GM19035 (cell line): ENCODE measurements at regions not wholly inside any gene's neighbourhood (a gene's known extent, or its start where the extent isn't known, plus 50 kb on each side); places are given as distances from the start of the nearest gene placed in this dataset.
"Not testable (repeated sequence)": the region's sequence is repeated elsewhere in the genome, so short reads cannot be mapped to it uniquely, and the experiment has no call there.

ENCODE experiments used
- ATAC-seq: cut with Tn5 transposase; IDR thresholded peaks from one replicate; pipeline ENCODE4 v1.9.1; 2021; ENCODE audit not compliant: unreplicated experiment

DNA sequence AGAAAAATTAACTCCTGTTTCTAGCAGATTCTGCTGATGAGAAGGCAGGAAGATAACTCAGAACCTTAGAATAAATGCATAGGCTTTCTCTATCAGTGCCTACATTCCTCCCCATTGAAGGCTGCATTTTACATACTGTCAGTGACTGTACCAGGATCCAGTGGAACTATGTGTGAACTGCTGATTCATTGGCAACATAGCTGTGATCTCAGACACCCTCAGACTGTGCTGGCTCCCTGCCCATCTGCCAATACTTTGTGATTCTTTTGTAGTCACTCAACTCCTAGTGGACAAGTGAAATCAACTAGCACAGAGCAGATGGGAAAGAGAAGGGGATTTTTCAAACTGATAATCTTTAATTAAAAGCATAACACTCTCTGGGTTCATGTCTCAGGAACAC is 375.8 kb downstream of the MDFIC start:
- ATAC-seq = no peak

DNA sequence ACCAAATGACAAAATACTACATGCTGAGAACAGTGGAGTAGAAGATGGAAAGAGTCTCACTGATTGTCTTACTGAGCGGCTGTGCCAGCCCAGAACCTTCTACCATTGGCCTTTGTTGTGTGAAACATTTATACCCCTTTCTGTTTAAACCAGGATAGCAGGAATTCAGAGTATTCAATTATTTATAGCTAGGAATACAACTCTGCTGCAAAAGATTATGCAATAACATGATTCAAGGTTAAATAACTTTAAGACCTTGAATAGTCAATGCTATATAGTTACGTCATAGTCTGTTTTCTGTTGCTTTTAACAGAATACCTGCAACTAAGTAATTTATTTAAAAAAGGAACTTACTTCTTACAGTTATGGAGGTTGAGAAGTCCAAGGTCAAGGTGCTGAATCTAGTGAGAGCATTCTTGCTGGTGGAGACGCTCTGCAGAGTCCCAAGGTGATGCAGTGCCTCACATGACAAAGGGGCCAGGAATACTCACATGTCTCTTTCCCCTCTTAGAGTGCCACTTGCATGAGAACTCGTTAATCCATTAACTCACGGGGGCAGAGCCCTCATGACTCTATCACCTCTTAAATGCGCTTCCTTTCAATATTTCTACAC is 371.8 kb downstream of the MDFIC start:
- ATAC-seq = no peak

DNA sequence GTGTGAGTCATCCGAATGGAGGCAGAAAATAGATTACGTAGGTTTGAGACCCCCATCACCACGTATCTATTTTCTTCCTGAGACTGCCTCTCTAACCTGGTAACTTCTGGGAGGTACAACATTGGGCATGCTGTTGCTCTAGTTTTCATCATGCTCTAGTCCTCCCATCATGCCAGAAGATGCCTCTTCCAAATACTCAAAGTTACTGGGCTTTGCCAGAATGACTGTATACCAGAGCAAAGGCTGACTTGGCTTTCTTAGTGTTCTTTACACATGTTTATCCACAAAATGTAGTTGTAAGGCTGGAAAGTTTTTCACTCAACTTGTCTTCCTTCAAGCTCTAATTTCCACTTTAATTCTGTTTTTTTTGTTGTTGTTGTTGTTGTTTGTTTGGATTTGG is 370.5 kb downstream of the MDFIC start:
- ATAC-seq = no peak

DNA sequence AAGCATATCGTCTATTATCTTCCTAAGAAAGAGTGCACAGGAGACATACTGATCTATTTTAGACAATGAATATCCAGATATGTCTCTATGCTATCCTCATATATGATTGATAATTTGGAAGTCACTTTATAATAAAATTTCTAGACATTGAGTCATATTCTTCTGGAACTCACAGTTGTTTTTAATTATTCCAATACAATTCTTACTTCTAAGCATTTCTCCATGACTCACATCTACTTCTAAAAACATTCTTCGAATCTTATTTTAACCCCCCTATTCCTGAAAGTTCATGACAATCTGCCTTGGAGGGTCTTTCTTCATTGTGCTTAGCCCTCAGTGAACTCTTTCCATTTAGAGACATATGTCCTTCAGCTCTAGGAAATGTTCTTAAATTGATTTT is 368.1 kb downstream of the MDFIC start:
- no peak for ATAC-seq

DNA sequence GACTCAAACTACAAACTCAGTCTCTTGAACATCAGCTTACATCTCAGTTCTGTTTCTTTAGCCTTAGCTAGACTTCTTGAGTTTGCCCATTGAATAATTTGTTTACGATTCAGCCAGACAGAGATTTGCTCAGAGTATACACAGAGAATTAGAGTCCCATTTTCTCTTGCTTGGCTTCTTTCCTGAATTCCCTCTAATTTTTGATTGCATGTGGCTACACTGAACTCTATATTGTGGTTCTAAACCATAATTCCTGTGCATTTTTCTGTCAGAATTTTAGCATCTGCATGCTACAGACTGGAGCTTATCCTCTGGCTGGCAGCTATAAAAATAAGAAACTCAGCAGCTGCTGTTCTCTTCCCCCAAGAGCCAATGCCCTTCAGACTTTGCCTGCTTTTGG is 354.9 kb downstream of the MDFIC start:
- no peak for ATAC-seq

DNA sequence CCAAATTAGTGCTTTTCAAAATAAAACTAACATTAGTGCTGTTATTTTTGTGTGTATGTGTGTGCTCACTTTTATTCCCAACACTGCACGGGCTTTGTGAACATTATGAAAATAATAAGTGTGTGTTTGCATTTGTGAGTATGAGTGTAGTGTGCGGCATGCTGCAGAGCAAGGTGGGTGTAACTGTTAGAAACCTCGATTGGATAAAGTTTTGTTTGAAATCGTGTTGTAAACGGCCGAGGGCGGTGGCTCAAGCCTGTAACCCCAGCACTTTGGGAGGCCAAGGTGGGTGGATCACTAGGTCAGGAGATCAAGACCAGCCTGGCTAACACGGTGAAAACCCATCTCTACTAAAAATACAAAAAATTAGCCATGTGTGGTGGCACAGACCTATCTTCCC is 352.0 kb downstream of the MDFIC start:
- not testable (repeated sequence) for ATAC-seq

DNA sequence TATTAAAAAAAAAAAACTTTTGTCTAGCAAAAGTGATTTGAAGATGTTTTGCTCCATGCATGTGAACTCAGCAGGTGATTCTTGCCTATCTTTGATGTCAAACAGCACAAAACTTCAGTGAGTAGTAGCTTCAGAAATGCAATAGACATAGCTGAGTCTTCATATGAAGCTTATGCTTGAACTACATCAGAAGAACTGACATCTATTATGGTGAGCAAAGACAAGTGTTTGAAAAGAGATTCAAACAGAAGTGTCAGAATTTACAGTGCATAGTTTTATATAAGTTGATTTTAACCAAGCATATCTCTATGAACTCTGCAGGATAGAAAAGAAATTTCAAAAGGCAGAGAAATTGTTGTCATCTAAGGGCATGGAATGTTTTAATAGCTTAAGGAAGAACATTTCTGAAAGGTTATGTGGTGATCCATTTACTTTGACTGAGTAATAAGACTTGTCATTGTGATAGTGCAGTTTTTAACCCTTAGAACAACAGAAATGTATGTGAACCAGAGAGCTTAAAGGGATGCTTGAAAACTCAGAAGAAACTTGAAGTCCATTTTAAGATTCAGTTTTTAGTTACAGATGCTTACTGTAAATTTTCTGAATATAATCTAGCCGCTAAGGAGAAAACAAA is 351.4 kb downstream of the MDFIC start:
- ATAC-seq = no peak

DNA sequence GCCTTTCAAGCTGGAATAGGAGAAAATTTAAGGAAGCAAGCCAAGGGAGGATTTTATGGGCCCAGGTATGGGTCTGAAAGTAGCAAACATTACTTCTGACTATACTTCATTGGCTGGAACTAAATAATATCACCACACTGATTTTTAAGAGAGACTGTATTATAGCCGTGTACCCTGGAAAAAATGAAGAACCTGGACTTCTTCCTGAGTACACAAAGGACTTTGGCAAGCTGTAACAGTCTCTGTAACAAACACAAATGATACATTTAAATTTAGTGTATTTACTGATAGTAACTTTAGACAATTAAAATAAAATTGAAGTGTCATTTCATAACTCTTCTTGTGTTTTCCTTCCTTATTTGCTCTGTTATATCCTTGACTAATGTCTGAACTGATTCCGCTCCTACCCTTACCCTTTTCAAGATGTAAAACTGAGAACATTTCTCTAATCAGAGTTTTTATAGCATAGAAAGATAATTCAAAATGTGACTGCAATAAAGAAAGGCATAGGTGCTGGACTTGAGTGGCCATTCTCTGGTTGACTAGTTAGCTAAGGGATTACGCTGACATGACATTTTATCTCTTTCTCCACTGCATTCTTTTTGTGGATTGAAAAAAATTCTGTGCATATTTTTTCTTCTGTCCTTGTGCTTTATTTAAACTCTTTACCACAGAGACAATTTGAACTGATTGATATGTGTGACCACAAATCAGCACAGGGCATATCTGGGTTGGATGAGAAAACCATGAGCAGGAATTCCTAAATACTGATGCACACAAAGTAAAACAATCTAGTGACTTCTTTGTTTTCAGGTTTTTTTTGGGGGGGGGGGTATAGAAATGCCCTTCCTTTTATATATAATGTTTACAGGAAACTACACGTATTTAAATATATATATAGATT is 349.7 kb downstream of the MDFIC start:
- ATAC-seq = no peak

DNA sequence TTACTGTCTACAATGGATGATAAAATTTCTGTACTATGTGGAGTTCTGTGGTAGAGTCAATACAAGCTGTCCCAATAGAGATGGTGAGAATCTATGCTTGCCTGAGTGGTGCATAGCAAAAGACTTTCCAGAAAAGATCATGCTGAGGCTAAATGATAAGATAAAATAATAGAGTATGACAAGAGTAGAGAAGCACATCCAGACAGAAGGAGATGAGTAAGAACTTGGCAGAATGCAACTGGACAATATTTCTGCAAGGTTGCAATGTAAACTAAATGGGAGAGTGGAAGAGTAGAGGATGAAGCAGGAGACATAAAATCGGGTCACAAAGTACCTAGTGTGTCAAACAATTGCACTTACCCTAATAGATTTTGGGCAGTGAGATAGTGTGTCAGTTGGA is 347.6 kb downstream of the MDFIC start:
- ATAC-seq = no peak

DNA sequence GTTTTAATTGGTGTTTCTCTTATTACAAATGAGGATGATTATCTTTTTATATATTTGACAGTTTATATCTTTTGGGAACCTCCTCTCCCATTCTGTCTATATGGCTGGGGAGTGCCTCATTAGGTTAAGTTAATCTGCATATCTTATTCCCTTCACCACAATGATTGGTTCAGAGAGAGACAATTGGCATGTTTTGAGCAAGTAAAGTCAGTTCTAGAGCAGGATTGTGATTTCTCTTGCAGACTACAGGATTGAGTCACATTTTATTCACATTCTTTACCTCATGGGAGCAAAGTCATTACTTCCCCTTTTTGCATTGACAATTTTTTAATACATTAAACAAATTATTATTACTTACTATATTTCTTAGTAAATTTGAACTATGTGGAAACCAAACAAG is 345.6 kb downstream of the MDFIC start:
- ATAC-seq = no peak

DNA sequence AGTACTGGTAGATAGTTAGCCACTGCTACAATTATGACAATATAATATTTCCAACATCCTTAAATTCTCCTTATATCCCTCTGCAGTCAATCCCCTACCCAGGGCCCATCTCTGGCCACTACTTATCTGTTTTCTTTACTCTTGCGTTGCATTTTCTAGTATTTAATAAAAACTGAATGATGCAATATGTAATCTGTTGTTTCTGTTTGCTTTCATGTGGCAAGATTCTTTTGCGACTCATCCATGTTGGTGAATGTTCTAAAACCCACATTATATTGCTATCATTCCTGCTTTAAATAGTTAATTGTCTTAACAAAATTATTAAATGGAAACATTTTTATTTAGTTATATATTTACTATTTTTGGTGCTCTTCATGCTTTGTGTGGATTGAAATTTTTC is 338.5 kb downstream of the MDFIC start:
- ATAC-seq = no peak

DNA sequence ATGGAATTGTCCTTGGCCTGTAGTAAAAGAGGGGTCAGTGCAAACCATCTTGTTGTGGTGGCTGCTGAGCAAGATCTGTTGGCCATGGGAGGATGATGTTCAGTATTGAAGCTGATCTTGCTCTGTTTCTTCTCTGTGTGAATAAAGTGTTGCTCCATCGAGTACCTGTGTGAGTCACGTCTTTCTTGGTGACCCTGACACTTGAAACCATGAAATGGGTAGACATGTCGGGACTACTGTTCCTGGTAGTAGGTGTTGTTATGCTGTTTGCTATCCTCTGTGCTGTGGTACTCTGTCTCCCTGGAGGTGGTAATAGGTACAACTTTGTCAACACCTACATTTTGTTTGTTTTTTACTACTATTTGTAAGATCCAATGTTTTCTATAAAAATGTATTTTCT is 330.6 kb downstream of the MDFIC start:
- no peak for ATAC-seq

DNA sequence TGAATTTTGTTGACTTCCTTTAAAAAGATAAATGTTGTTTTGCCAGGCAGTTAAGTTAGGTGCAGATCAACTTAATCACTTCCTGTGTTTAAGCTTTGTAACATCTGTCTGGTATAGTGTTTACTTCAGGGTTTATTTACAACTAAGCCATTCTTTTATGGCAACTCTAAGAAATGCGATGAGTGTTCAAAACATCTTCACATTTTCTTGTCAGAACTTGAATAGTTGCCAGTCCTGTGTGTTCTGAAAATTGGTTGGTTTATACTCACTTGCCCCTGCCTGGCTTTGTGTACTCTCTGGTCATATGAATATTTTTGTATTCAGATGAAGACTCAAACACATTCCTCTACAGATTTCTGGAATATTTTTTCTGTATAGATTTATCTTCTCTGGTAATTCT is 327.2 kb downstream of the MDFIC start:
- no peak for ATAC-seq

DNA sequence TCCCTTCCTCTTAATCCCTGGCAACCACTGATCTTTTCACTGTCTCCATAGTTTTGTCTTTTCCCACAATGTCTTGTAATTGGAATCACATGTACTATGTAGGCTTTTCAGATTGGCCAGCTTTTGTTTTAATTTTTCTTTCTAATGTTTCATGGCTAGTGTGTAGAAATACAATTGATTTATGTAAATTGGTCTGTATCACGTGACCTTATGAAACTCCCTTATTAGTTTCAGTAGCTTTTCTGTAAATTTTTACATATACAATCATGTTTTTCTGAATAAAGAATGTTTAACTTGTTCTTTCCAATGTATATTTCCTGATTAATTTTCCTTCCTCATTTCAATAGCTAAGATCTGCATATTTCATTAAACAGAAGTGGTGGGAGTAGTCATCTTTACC is 319.3 kb downstream of the MDFIC start:
- no peak for ATAC-seq

DNA sequence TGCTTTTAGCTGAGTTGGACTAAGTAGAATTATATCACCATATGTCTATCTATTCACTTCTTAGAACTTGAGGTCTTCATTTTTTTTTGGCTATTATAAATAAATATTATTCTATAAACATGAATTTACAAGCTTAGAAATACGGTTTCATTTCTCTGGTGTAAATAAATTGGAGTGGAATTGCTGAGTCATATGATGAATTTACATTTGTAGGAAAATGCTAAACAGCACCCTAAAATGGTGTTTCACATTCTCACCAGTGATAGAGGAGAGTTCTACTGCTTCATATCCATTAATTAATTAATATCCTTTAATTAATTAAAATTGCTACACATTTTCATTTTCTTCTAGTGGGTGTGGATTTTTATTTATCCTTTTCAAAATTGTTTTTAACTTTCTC is 318.3 kb downstream of the MDFIC start:
- ATAC-seq = no peak

DNA sequence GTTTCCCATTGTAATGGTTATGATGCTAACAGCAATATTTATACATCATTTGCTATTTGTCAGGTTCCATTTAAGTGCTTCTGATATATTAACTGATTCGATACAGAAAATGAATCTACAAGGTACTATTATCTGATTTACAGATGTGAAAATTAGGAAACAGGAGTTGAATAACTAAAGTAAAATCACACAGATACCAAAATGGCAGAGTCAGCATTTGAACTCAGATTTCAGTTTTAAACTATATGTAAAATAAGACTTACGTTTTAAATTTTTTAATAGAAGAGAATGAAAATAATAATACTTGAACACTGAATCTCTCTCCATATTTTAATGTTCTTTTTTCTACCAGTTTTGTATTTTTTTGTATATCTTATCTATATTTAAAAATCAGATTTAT is 313.2 kb downstream of the MDFIC start:
- no peak for ATAC-seq

DNA sequence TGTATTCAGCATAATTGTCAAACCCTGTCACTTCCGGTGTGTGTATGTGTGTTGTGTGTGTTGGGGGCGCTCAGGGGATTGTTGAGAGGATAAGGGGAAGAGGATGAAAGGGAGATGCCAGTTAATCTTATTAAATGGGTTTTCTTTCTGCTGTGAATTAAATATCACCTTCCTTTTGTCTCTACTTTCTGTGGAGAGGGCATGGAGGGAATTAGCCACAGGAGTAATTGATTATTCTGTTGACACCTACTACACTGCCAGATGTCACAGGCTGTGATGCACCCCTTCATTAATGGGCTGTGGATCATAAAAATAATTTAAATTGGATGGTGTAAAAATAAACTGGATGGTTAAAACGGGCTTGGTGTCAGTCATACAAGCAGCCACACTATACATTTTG is 311.9 kb downstream of the MDFIC start:
- ATAC-seq = no peak

DNA sequence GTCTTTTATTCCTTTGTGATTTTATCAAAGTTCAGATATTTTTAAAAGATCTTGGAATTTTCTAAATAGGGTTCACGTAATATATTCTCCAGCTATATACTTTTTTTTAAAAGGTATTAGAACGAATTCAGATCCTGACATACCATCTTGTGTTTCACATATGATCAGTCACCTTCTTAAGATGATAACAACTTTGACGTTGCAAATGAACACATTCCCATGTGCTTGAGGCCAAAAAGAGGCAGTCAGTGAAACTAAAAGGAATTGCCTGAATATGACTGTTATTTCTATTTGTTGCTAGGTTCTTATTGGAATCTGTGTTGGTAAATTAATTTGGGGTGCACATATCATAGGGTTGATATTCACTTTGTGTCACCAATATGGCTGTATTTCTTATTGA is 310.1 kb downstream of the MDFIC start:
- no peak for ATAC-seq

DNA sequence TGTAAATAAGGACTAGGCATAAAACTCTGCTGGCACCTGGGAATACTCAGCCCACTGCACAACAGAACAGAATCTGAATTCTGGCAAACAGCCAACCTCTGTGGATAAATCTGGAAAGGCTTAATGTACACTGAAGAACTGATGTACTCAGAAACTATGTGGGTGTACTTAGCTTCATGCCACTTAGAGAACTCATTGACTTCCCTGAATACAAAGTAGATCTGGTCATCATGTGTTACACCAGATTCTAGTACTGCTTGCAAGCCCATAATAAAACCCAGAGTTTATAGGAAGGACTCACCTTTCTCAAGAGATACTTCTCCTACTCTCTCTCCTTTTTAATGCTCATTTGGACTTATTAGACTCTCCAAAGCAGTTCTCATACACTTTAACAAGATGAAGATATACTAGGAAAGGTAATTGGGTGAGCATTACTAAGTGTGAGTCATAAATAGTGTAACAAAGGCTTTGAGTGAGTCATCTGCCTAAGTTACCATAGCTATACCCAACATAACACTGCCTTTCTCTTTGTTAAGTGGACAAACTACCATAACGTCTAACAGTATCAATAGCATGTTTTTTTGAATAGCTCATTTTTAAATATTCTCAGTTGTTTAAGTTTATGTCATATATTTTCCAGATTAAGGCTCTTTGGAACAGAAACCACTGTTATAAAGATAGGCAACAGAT is 309.1 kb downstream of the MDFIC start:
- no peak for ATAC-seq

DNA sequence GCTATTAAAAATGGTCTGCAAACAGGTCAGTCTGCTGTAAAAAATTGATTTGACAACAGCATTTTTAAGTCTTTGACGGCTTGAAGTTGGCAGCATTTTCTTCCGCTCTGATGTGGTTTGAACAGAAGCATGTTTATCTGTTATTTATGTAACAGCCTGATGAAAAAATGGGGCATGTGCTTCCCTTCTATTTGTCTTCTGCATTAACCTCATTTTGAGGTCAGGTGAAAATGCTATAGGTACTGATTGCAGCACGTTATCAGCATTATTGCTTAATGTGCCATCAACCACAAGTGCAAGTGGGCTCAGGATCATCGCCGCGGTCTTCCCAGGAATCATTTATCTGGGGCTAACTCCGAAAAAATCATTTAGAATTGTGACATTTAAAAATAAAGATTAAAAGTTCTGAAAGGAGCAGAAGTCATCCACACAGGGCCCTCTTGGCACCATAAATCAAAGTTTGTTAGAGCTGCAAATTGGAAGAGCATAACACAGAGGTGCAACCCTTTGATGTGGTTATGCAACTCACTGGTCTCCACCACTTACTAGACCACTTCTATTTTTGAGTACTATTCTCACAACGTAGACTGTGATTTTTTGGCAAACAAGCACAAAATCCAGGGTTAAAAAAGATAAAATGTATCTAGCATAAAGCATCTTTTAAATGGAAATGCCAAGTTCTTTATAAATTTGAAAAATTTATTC is 307.7 kb downstream of the MDFIC start:
- ATAC-seq = no peak
